HG03064 (cell line): ENCODE measurements at regions not wholly inside any gene's neighbourhood (a gene's known extent, or its start where the extent isn't known, plus 50 kb on each side); places are given as distances from the start of the nearest gene placed in this dataset.
A peak's percentile ranks its signal among the peaks of the same experiment; 100 is the strongest.
"Not testable (repeated sequence)": the region's sequence is repeated elsewhere in the genome, so short reads cannot be mapped to it uniquely, and the experiment has no call there.

Experiments
- ATAC-seq: cut with Tn5 transposase; IDR thresholded peaks from one replicate; pipeline ENCODE4 v1.9.1; 2021; ENCODE audit warnings: low read depth; ENCODE audit not compliant: unreplicated experiment

DNA sequence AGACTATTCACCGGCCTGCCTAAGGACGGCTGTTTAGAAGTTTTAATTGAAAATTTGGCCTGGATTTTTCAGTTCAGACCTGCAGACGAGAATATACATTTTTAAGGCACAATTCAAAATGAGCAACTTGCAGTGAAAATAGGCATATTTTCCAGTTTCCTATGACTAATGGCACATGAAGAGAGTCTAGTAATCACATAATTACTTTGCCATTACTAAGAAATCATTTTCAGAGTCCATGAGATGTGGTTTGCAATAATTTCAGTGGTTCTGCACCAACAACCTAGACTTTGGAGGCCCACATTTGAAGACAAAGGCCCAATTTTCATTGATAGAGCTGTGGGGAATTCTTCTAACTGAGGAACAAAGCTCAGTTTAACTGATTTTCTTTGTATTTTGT is 205.3 kb downstream of the SOX2 start:
- ATAC-seq, result no peak

- no peak for ATAC-seq
These were observed 207.7 kb downstream of the SOX2 start for GRCh38 chr3:181919375-181919774.

- no peak for ATAC-seq
These were observed 208.7 kb downstream of the SOX2 start for GRCh38 chr3:181920409-181920808.

GRCh38 chr3:181921220-181921619 is 209.5 kb downstream of the SOX2 start:
- ATAC-seq, result peak; percentile 96

DNA sequence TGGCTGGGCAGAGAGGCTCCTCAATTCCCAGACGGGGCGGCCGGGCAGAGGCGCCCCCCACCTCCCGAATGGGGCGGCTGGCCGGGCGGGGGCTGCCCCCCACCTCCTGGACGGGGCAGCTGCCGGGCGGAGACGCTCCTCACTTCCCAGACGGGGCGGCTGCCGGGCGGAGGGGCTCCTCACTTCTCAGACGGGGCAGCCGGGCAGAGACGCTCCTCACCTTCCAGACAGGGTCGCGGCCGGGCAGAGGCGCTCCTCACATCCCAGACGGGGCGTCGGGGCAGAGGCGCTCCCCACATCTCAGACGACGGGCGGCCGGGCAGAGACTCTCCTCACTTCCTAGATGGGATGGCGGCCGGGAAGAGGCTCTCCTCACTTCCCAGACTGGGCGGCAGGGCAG is 214.1 kb downstream of the SOX2 start:
- not testable (repeated sequence) for ATAC-seq

DNA sequence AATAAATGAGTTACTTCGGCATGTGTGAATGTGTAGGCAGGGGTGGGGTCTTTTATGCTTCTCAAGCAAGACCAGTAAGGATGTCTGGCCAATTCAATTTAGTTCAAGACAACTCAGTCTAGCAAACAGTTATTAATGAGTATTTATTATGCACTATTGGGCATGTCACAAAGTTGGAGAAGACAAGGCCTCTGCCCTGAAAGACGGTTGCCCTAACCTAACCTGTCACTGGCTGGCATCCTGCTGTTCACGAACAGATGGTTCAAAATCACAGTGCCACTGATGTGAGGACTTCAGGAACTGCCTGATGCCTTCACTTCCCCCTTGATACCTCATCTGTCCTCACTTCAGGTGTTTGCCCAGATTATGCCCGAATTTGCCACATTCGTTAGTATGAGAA is 217.8 kb downstream of the SOX2 start:
- ATAC-seq, result no peak

- ATAC-seq, result no peak
These were observed 218.4 kb downstream of the SOX2 start for GRCh38 chr3:181930105-181930504.

DNA sequence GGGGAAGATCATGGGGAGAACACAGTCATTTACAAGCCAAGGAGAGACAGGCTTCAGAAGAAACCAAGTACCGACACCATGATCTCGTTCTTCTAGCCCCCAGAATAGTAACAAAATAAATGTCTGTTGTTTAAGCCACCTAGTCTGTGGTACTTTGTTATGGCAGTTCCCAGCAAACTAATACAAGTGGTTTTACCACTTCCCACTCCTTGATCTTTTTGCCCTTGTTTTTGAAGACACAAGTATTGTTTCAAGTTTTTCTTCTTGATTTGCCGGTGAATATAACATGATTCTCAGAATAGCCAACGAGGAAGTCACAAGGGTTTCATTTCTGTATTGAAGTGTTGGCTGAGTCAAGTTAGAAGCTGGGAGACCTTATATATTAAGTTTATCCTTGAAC is 220.3 kb downstream of the SOX2 start:
- ATAC-seq, result no peak

GRCh38 chr3:181933052-181933618 is 221.4 kb downstream of the SOX2 start:
- ATAC-seq, result no peak

DNA sequence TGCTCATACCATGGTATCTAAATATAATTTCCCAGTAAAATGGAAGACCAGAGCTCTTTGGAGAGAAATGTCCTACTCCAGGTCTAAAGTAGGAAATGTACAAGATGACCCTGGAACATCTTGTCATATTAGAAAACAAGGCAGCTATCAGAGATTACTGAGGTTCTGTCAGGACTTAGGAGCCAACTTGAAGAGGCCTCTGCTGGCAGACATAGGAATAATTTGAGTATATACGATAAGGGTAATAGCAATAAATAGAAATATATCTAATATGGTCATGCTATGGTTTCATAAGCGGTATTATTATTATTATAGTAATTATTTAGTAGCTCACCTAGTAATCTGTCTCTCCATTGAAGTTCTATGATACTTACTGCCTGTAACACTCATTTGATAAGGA is 224.2 kb downstream of the SOX2 start:
- ATAC-seq, result no peak

DNA sequence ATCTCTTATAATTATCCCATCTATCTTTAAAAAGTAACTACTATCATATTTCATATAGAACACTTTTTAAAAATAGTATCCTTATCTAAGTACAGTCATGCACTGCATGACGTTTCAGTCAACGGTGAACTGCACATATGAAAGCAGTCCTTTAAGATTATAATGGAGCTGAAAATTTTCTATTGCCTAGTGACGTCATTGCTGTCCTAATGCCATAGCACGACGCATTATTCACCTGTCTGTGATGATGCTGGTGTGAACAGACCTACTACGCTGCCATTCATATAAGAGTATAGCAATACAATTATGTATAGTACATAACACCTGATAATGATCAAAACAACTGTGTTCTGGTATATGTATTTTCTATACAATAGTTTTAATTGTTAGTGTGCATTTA is 225.0 kb downstream of the SOX2 start:
- no peak for ATAC-seq

DNA sequence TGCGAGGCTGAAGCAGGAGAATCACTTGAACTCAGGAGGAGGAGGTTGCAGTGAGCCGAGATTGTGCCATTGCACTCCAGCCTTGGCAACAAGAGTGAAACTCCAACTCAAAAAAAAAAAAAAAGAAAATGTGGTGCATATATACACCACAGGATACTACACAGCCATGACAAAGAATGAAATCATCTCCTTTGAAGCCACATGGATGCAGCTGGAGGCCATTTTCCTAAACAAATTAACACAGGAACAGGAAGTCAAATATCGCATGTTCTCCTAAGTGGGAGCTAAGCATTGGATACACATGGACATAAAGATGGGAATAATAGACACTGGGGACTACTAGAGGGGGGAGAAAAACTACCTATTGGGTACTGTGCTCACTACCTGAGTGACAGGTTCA is 226.9 kb downstream of the SOX2 start:
- ATAC-seq, result not testable (repeated sequence)

- ATAC-seq, result no peak
These were observed 229.0 kb downstream of the SOX2 start for GRCh38 chr3:181940703-181941102.

GRCh38 chr3:181941250-181941649 is 229.5 kb downstream of the SOX2 start:
- no peak for ATAC-seq

GRCh38 chr3:181943285-181943684 is 231.6 kb downstream of the SOX2 start:
- no peak for ATAC-seq

- ATAC-seq, result no peak
These were observed 235.9 kb downstream of the SOX2 start for GRCh38 chr3:181947606-181948005.

GRCh38 chr3:181948286-181948685 is 236.6 kb downstream of the SOX2 start:
- no peak for ATAC-seq

DNA sequence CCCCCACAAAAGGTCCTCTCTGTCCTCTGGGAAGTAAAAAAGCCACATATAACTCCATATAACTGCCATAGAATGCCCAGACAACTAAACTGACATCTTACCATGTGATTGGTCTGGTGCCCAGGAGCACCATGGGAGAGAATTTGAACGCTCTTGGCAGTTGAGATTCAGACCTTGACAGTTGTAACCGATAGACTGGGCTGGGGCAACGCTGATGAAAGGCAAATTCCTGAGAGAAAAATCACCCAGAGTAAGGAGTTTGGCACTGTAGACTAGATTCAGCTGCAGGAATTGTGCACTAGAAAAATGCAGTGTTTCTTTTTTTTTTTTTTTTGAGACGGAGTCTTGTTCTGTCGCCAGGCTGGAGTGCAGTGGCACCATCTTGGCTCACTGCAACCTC is 240.5 kb downstream of the SOX2 start:
- ATAC-seq, result no peak

GRCh38 chr3:181952929-181953328 is 241.2 kb downstream of the SOX2 start:
- no peak for ATAC-seq

DNA sequence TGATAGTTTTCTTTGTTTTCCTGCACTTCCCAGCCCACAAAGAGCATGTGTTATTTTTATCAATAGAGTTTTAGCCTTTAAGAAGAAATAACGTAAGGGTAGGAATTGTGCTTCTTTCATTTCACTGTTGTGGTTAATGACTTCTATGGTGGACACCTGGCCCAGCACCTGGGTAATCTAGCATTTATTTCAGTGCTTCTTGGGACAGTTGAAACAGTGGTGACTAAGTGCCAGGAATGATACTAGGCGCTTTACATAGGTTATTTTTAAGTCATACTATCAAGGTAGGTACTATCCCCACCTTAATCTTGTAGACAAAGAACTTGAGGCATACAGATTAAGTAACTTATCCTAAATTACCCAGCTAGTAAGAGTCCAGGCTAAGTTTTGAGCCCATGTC is 243.8 kb downstream of the SOX2 start:
- no peak for ATAC-seq

GRCh38 chr3:181956122-181956521 is 244.4 kb downstream of the SOX2 start:
- ATAC-seq, result no peak

- ATAC-seq, result no peak
These were observed 254.7 kb downstream of the SOX2 start for GRCh38 chr3:181966393-181966792.

DNA sequence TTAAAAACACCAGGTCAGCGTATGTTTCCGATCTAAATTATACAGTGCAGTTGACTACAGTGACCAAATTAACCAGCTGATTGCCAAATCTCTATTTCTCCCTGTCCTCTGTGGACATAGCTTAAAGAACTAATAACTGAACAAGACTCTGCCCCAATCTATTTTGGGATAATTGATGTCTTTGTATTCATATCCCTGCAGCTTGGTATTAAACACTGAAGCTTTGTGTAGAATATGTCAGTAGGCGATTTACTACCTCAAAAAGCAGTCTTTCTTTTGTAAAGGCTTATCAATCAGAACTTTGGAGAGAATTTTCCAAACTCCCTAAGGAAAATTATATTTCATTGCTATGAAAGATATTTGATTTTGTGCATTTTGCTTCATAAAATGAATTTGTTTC is 258.2 kb downstream of the SOX2 start:
- no peak for ATAC-seq
